ENCODE measurements at regions not wholly inside any gene's neighbourhood (a gene's known extent, or its start where the extent isn't known, plus 50 kb on each side); places are given as distances from the start of the nearest gene placed in this dataset.

DNA sequence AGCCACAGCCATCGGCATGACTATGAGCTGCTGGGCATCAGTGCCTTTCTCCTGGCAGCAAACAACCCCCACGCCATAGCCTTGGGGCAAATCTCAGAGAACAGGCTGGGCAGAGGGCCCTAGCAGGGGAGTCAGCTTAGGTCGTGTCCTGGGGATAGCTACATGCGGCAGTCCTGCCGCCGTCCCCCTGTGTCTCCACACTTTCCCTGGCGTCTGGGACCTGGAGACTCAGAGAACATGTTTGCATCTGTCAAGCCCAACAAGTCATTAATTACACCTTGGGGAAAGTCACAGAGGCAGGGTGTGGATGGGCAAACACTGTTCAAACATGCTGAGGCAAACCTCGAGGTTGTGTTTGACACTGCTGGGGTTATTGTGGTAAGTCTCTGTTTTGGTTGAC is 123.6 kb downstream of the C5orf15 start:
- TF ChIP-seq, protein P1, sequence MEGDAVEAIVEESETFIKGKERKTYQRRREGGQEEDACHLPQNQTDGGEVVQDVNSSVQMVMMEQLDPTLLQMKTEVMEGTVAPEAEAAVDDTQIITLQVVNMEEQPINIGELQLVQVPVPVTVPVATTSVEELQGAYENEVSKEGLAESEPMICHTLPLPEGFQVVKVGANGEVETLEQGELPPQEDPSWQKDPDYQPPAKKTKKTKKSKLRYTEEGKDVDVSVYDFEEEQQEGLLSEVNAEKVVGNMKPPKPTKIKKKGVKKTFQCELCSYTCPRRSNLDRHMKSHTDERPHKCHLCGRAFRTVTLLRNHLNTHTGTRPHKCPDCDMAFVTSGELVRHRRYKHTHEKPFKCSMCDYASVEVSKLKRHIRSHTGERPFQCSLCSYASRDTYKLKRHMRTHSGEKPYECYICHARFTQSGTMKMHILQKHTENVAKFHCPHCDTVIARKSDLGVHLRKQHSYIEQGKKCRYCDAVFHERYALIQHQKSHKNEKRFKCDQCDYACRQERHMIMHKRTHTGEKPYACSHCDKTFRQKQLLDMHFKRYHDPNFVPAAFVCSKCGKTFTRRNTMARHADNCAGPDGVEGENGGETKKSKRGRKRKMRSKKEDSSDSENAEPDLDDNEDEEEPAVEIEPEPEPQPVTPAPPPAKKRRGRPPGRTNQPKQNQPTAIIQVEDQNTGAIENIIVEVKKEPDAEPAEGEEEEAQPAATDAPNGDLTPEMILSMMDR (IDR thresholded peaks at IDR 0.05) = no peak
- TF ChIP-seq POLR2A (IDR thresholded peaks at IDR 0.05) = no peak

Data from prostate gland (tissue), 2 donors.